GM10266 (cell line): ENCODE measurements at regions not wholly inside any gene's neighbourhood (a gene's known extent, or its start where the extent isn't known, plus 50 kb on each side); places are given as distances from the start of the nearest gene placed in this dataset.

ENCODE experiments used
- DNase-seq: peaks from one replicate; pipeline ENCODE4 v3.0.0; 2012; ENCODE audit errors: extremely low spot score
- TF ChIP-seq, protein P1 (sequence below): IDR thresholded peaks from 2 replicates; pipeline ENCODE4 v1.5.1; 2012; ENCODE audit warnings: mild to moderate bottlenecking, low read depth; ENCODE audit not compliant: control insufficient read depth, insufficient read depth; ENCODE audit errors: missing control alignments

DNA sequence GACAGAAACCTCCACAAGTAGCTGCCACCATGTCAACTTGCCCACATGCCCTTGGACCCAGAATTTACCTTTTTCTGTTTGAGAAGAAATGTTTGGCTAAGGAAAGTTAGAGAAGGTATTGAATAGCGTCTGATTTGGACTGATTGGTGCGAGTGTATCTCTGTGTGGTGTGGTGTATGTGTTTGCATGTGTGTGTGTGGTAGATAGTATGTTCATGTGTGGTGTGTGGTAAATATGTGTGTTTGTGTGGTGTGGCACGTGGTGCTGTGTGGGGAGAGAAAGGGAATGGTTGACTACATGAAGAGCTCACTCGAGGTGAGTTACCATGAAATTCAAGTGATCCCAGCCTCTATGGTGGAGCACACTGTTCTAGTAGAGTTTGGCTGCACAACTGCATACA is 360.8 kb upstream of the SPHKAP start:
- DNase-seq = no peak
- TF ChIP-seq, protein P1, sequence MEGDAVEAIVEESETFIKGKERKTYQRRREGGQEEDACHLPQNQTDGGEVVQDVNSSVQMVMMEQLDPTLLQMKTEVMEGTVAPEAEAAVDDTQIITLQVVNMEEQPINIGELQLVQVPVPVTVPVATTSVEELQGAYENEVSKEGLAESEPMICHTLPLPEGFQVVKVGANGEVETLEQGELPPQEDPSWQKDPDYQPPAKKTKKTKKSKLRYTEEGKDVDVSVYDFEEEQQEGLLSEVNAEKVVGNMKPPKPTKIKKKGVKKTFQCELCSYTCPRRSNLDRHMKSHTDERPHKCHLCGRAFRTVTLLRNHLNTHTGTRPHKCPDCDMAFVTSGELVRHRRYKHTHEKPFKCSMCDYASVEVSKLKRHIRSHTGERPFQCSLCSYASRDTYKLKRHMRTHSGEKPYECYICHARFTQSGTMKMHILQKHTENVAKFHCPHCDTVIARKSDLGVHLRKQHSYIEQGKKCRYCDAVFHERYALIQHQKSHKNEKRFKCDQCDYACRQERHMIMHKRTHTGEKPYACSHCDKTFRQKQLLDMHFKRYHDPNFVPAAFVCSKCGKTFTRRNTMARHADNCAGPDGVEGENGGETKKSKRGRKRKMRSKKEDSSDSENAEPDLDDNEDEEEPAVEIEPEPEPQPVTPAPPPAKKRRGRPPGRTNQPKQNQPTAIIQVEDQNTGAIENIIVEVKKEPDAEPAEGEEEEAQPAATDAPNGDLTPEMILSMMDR = no peak

DNA sequence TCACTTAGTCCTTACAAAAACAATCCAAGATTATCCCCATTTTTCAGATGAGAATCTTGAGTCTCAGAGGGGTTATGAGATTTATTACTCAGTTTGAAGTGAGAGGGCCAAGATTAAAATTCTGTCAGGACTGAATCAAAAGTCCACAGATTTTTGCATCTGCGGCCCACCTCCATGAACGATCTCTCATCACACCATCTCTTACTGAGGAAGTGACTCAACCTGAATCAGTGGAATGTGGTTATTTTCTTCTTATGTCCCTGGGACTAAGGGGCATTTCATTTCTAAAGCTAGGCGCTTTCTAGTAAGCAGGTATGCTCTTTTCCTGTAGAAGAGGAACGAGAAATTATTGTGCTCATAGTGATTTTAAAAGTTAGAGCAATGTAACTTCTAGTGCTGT is 360.3 kb upstream of the SPHKAP start:
- DNase-seq = no peak
- TF ChIP-seq, protein P1 = no peak

DNA sequence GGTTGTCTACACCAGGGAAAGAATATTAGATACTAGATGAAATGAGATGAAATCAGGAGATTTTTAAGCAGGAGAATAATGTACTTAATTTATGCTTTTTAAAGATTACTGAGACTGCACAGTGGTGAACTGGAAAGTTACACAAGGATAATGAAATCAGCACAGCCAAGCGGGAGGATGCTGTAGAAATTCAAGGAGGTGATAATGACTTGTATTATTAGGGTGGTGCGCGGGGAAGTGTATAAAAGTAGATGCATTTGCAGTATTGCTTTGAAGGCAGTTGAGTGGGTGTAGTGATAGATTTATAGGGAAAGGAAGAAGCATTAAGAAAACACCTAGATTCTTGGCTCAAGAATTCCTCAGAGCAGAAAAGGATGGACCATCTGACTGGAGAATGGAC is 359.5 kb upstream of the SPHKAP start:
- TF ChIP-seq, protein P1 = no peak
- DNase-seq = no peak

DNA sequence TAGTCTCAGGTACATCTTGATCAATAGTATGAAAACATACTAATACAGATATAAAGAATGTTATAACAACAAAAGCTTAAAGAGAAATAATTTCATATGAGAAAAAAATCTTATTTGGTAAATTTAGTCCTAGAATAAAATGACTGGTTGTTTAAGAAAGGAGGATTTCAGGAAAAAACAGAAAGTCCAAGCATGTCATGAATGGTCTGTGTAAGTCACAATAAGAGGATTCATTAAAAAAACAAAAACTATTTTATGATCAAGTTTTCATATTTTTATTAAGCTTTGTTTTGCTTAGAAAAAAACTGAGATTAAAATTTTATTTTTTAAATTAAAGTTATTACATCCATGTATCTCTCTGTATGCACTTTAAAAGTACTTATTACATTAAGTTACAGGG is 353.9 kb upstream of the SPHKAP start:
- TF ChIP-seq, protein P1 = no peak
- no peak for DNase-seq

GRCh38 chr2:228533156-228533555 is 351.7 kb upstream of the SPHKAP start:
- TF ChIP-seq, protein P1 = no peak
- no peak for DNase-seq

DNA sequence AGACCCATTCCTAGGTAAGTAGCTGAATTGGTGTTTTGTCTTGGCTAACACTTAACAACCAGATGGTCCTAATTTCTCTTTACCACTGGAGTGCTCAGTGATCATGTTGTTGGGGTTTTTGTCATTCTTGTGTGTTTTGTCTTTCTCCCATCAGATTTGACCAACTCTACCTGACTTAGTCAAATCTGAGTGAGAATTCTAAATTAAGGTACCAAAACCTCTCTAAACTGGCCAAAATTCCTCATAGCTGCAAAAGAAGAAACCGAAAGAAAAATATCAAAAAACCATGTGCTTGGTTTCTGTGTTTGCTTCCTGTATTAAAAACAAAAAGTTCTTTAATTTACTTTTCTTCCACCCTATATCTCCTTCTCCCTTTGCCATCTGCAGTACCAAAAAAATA is 350.7 kb upstream of the SPHKAP start:
- DNase-seq = no peak
- TF ChIP-seq, protein P1 = no peak

DNA sequence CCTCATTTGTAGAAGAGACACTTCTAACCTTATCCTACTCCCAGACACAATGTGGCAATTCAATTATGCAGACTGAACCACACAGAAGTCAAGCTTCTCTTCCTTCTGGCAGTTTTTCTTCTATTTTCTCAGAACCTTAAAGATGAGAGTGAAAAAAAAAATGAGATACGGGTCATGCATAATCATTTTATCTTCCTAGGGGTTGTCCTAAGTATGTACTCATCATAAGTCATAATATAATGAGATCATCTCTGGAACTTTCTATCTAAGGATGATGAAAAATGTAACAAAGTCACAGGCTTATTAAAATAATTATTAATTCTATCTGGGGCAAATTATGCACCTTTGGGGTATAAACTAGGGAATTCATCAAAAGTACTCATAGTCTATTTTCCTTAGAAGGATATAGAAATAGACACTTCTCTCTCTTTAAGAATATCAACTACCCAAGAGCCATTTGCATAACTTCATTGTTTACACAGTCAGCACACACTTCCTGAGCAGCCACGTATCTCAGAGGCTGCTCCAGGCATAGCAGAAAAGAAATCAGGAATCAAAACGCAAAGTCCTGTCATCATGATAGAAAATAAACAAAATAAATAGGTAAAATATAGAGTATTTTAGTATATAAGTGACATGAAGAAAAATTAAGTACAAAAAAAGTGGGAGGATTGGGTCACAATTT is 345.9 kb upstream of the SPHKAP start:
- no peak for DNase-seq
- TF ChIP-seq, protein P1 = no peak
